Astrocyte of the cerebellum (primary cell): ENCODE measurements at regions not wholly inside any gene's neighbourhood (a gene's known extent, or its start where the extent isn't known, plus 50 kb on each side); places are given as distances from the start of the nearest gene placed in this dataset.

ENCODE experiments used
- DNase-seq: peaks from one replicate; pipeline ENCODE4 v3.0.0-alpha.2; 2011; ENCODE audit warnings: low read depth
- H3K4me3 ChIP-seq: 2 replicates; pipeline ENCODE4 v1.5.1; 2011; ENCODE audit warnings: mild to moderate bottlenecking, low read depth, low read length, moderate library complexity
- CTCF ChIP-seq: IDR thresholded peaks from 2 replicates; pipeline ENCODE4 v1.5.1; 2012; ENCODE audit warnings: low read length, low read depth, moderate library complexity, mild to moderate bottlenecking; ENCODE audit errors: missing control alignments
- in situ Hi-C: cut with HindIII; loops from 2 replicates; pipeline ENCODE4 v1.10.0; 2017; ENCODE audit warnings: low sequenced_read_pairs

GRCh38 chr5:30040488-30041118, 1152.9 kb upstream of the CDH6 start:
- peak; percentile 91 for TF ChIP-seq CTCF
- H3K4me3 ChIP-seq, result no peak overlapping the region
- in situ Hi-C loops, result loop anchor here (25.0 kb wide), 1 partner anchor 1197 kb away; no protein-coding TSS in a partner anchor
- peak; percentile 79 for DNase-seq

GRCh38 chr5:30039379-30039778, 1154.1 kb upstream of the CDH6 start:
- no peak for TF ChIP-seq CTCF
- in situ Hi-C loops, result loop anchor here (25.0 kb wide), 1 partner anchor 1198 kb away; no protein-coding TSS in a partner anchor

GRCh38 chr5:30034870-30035269, 1158.6 kb upstream of the CDH6 start:
- TF ChIP-seq CTCF, result no peak
- DNase-seq, result no peak

More at GRCh38 chr5:30039379-30039778, 1154.1 kb upstream of the CDH6 start:
- no peak overlapping the region for H3K4me3 ChIP-seq
- DNase-seq, result no peak

GRCh38 chr5:30030101-30030500, 1163.4 kb upstream of the CDH6 start:
- H3K4me3 ChIP-seq, result no peak overlapping the region
- TF ChIP-seq CTCF, result no peak
- in situ Hi-C loops, result loop anchor here (25.0 kb wide), 1 partner anchor 1207 kb away; no protein-coding TSS in a partner anchor
- DNase-seq, result no peak

More at GRCh38 chr5:30034870-30035269, 1158.6 kb upstream of the CDH6 start:
- in situ Hi-C loops, result loop anchor here (25.0 kb wide), 1 partner anchor 1202 kb away; no protein-coding TSS in a partner anchor
- H3K4me3 ChIP-seq, result no peak overlapping the region

GRCh38 chr5:30001826-30002225, 1191.7 kb upstream of the CDH6 start:
- no peak overlapping the region for H3K4me3 ChIP-seq
- no peak for DNase-seq
- TF ChIP-seq CTCF, result no peak
- in situ Hi-C loops, result no loop called here

- DNase-seq, result no peak
- in situ Hi-C loops, result no loop called here
- no peak for TF ChIP-seq CTCF
Observed at GRCh38 chr5:30000231-30000630, 1193.3 kb upstream of the CDH6 start.

GRCh38 chr5:29995154-29995553, 1198.3 kb upstream of the CDH6 start:
- H3K4me3 ChIP-seq, result no peak overlapping the region
- TF ChIP-seq CTCF, result no peak
- in situ Hi-C loops, result no loop called here
- DNase-seq, result no peak

More at GRCh38 chr5:30000231-30000630, 1193.3 kb upstream of the CDH6 start:
- no peak overlapping the region for H3K4me3 ChIP-seq
